Renal cortex interstitium (tissue), 11 donors: ENCODE measurements at regions not wholly inside any gene's neighbourhood (a gene's known extent, or its start where the extent isn't known, plus 50 kb on each side); places are given as distances from the start of the nearest gene placed in this dataset.

Source experiments
- DNase-seq, 11 donors: peaks; one replicate each; pipeline ENCODE4 v3.0.0-alpha.2; 2013; ENCODE audit warnings: low read depth in 9 of 11, low spot score in 4 of 11; ENCODE audit errors: extremely low read depth in 1 of 11

DNA sequence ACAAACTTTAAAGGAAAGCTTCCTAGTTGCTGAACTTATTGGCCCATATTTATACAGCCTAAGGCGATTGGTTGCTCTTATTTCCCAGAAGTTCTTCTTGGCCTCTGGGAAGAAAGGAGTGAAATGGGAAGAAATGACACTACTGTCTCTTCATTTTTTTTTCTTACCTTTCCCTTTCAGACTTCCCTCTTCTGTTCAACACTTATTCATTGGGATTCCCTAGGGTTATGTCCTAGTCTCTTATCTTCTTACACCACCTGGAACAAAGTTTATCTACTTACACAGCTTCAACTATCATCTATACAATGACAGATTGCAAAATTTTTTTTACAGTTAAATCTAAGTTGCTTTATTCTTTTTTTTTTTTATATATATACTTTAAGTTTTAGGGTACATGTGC, 68.0 kb downstream of the SNX12 start:
- no peak for DNase-seq

DNA sequence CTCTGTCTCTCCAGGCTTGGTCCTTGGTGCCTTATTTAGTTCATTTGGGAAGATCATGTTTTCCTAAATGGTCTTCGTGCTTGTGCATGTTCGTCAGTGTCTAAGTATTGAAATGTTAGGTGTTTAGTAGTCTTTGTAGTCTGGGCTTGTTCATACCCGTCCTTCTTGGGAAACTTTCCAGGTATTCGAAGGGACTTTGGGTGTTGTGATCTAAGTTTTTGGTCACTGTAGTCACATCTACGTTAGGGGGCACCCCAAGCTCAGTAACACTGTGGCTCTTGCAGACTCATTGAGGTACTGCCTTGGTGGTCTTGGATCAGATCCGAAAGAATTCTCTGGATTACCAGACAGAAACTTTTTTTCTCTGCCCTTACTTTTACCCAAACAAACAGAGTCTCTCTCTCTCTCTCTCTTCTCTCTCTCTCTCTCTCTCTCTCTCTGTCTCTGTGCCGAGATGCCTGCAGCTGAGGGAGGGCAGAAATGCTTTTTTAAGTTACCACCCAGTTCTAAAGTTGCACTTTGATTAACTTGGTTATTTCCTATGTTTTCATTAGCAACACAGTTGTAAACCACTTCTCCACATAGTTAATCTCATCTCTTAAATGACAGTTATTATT, 67.6 kb upstream of the SLC7A3 start:
- peak; percentile 6 to 51 (median 21) for DNase-seq

DNA sequence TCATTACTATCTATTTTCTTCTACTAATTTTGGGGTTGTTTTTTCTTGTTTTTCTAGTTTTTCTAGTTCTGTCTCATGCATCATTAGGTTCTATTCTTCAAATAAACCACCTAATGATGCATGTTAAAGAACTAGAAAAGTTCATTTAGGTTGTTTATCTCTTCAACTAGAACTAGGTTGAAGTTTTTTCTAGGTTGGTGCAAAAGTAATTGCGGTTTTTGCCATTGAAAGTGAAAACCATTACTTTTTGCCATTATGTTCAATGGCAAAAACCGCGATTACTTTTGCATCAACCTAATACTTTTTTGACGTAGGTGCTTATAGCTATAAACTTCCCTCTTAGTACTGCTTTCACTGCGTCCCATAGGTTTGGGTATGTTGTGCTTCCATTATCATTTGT, 64.4 kb upstream of the SLC7A3 start:
- DNase-seq: no peak

- no peak for DNase-seq
Measured at GRCh38 chrX:70988425-70988824, 57.5 kb upstream of the SLC7A3 start.
